WTC11 (cell line): ENCODE measurements at regions not wholly inside any gene's neighbourhood (a gene's known extent, or its start where the extent isn't known, plus 50 kb on each side); places are given as distances from the start of the nearest gene placed in this dataset.
A peak's percentile ranks its signal among the peaks of the same experiment; 100 is the strongest.

Experiments used
- ATAC-seq: fragments of 200-7000 bp; cut with Tn5 transposase; 2 replicates; pipeline ENCODE4 v1.10.0; 2021; ENCODE audit warnings: mild to moderate bottlenecking, moderate library complexity
- CTCF ChIA-PET: fragments of 300-600 bp; sonication (Branson Sonifier 250); formaldehyde crosslinking; loops from one replicate; lab custom pipeline; 2021; ENCODE audit warnings: antibody characterized with exemption; lab: Charles Lee
- POLR2A ChIA-PET: fragments of 350-600 bp; sonication (Branson Sonifier 250); formaldehyde crosslinking; loops from one replicate; lab custom pipeline; 2021; ENCODE audit warnings: antibody characterized with exemption; lab: Charles Lee
- DNase-seq: peaks from one replicate; pipeline ENCODE4 v3.0.0; 2021; ENCODE audit warnings: low spot score
- H3K27ac Mint-ChIP-seq: 2 replicates; pipeline ENCODE4 v1.8.0; 2021; ENCODE audit warnings: mixed read lengths
- H3K27me3 Mint-ChIP-seq: 2 replicates; pipeline ENCODE4 v1.8.0; 2021; ENCODE audit warnings: low read depth, mild to moderate bottlenecking, moderate library complexity, mixed read lengths
- H3K36me3 Mint-ChIP-seq: 2 replicates; pipeline ENCODE4 v1.8.0; 2021; ENCODE audit warnings: mixed read lengths
- H3K4me1 Mint-ChIP-seq: 2 replicates; pipeline ENCODE4 v1.8.0; 2022; ENCODE audit warnings: mixed read lengths
- H3K4me3 Mint-ChIP-seq: 2 replicates; pipeline ENCODE4 v1.8.0; 2021; ENCODE audit warnings: mild to moderate bottlenecking, moderate library complexity, mixed read lengths
- H3K9me3 Mint-ChIP-seq: 2 replicates; pipeline ENCODE4 v1.8.0; 2021; ENCODE audit warnings: mixed read lengths
- AR ChIP-seq: fragments of 250-450 bp; sonication (Bioruptor Pico); IDR thresholded peaks from 2 replicates; pipeline ENCODE4 v1.9.0; 2021; ENCODE audit warnings: mild to moderate bottlenecking
- ATF1 ChIP-seq: sonication (generic); formaldehyde crosslinking; IDR thresholded peaks from 2 replicates; pipeline ENCODE4 v1.8.1; 2023; ENCODE audit warnings: mild to moderate bottlenecking, moderate library complexity, missing genetic modification reagents
- ETV6 ChIP-seq: sonication (generic); formaldehyde crosslinking; IDR thresholded peaks from 2 replicates; pipeline ENCODE4 v1.8.1; 2022; ENCODE audit warnings: mild to moderate bottlenecking, missing genetic modification reagents
- FOXK1 ChIP-seq: sonication (generic); formaldehyde crosslinking; IDR thresholded peaks from 2 replicates; pipeline ENCODE4 v1.8.0; 2022; ENCODE audit warnings: mild to moderate bottlenecking, moderate library complexity, missing genetic modification reagents
- FOXP1 ChIP-seq: sonication (generic); formaldehyde crosslinking; IDR thresholded peaks from 2 replicates; pipeline ENCODE4 v1.8.0; 2022; ENCODE audit warnings: missing genetic modification reagents, mild to moderate bottlenecking, moderate library complexity, borderline replicate concordance
- IRF1 ChIP-seq: sonication (generic); formaldehyde crosslinking; IDR thresholded peaks from 2 replicates; pipeline ENCODE4 v1.8.0; 2023; ENCODE audit warnings: missing genetic modification reagents
- JAZF1 ChIP-seq: fragments of 250-450 bp; sonication (Bioruptor Pico); IDR thresholded peaks from 2 replicates; pipeline ENCODE4 v1.9.0; 2021; ENCODE audit warnings: moderate library complexity, mild to moderate bottlenecking, inconsistent platforms
- NFYB ChIP-seq: sonication (generic); formaldehyde crosslinking; conservative IDR thresholded peaks from 2 replicates; pipeline ENCODE4 v1.8.0; 2022; ENCODE audit warnings: low read depth, missing genetic modification reagents
- NR2C2 ChIP-seq: sonication (generic); formaldehyde crosslinking; IDR thresholded peaks from 2 replicates; pipeline ENCODE4 v1.8.0; 2022; ENCODE audit warnings: mild to moderate bottlenecking, missing genetic modification reagents
- RELA ChIP-seq: sonication (generic); formaldehyde crosslinking; IDR thresholded peaks from 2 replicates; pipeline ENCODE4 v1.8.1; 2022; ENCODE audit warnings: missing genetic modification reagents, mild to moderate bottlenecking, borderline replicate concordance
- SOX15 ChIP-seq: fragments of 250-450 bp; sonication (Bioruptor Pico); IDR thresholded peaks from 2 replicates; pipeline ENCODE4 v1.9.0; 2021; ENCODE audit warnings: mild to moderate bottlenecking
- TEAD1 ChIP-seq: sonication (generic); formaldehyde crosslinking; IDR thresholded peaks from 2 replicates; pipeline ENCODE4 v1.8.0; 2022; ENCODE audit warnings: mild to moderate bottlenecking, missing genetic modification reagents
- TEAD4 ChIP-seq: sonication (generic); formaldehyde crosslinking; IDR thresholded peaks from 2 replicates; pipeline ENCODE4 v1.8.0; 2022; ENCODE audit warnings: mild to moderate bottlenecking, missing genetic modification reagents
- ZBTB21 ChIP-seq: sonication (generic); formaldehyde crosslinking; IDR thresholded peaks from 2 replicates; pipeline ENCODE4 v1.8.1; 2023; ENCODE audit warnings: mild to moderate bottlenecking, missing genetic modification reagents, borderline replicate concordance
- ZNF121 ChIP-seq: sonication (generic); formaldehyde crosslinking; IDR thresholded peaks from 2 replicates; pipeline ENCODE4 v1.8.0; 2023; ENCODE audit warnings: missing genetic modification reagents
- ZNF263 ChIP-seq: sonication (generic); formaldehyde crosslinking; IDR thresholded peaks from 2 replicates; pipeline ENCODE4 v1.8.1; 2022; ENCODE audit warnings: low read depth, mild to moderate bottlenecking, moderate library complexity, missing genetic modification reagents
- ZNF396 ChIP-seq: fragments of 250-450 bp; sonication (Bioruptor Pico); IDR thresholded peaks from 2 replicates; pipeline ENCODE4 v1.8.0; 2021; ENCODE audit warnings: mild to moderate bottlenecking, moderate library complexity, borderline replicate concordance
- ZNF671 ChIP-seq: fragments of 250-450 bp; sonication (Bioruptor Pico); IDR thresholded peaks from 2 replicates; pipeline ENCODE4 v1.8.0; 2021; ENCODE audit warnings: mild to moderate bottlenecking
- TF ChIP-seq, protein P1 (sequence below): sonication (generic); formaldehyde crosslinking; IDR thresholded peaks from 2 replicates; pipeline ENCODE4 v1.8.0; 2022; ENCODE audit warnings: missing genetic modification reagents
- TF ChIP-seq, protein P2 (sequence below): sonication (generic); formaldehyde crosslinking; IDR thresholded peaks from 2 replicates; pipeline ENCODE4 v1.8.1; 2022; ENCODE audit warnings: missing genetic modification reagents, borderline replicate concordance
- TF ChIP-seq, protein P3 (sequence below): fragments of 200-600 bp; IDR thresholded peaks from 2 replicates; pipeline ENCODE4 v1.8.0; 2022; ENCODE audit warnings: antibody characterized with exemption
- TF ChIP-seq, protein P4 (sequence below): sonication (generic); formaldehyde crosslinking; IDR thresholded peaks from 2 replicates; pipeline ENCODE4 v1.8.1; 2023; ENCODE audit warnings: mild to moderate bottlenecking, missing genetic modification reagents, moderate library complexity

DNA sequence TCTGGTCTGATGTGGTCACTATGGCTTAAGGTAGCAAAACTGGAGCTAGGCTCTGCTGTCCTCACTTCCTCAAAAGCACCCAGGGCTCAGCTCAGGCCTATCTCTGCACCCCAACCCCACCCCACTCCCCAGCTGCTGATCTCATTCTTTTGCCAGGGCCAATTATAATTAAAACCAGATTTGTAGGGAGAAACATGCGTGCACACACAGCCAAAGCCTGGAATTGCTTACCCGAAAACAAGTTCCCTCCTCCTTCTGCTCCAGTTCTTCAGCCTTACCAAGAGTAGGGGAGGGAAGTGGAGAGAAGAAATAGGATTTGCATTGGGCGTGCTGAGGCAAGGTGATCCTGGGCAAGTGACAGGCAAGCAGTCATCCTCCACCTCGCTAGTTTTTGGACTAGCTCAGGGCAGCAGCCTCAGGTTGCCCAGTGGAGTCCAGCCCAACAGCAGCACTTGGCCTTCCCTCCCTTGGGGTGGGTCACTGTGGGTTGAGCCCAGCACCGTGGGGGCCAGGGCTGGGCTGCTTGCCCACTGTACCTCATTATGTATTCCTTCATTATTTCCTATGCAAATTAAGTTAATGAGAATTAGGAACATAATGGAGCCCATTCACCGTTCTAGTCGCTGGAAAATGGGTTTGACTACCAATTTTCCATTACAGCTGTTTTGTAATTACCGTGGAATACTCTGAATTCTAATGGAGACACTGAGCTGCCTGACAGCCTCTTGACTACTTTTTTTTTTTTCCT, 199.1 kb upstream of the CELF4 start:
- no peak overlapping the region for H3K27ac Mint-ChIP-seq
- no peaks in the 10 kb centered on the region for H3K9me3 Mint-ChIP-seq
- ATAC-seq (peak; percentile 20), DNase-seq (no peak)
- no peak overlapping the region for H3K4me3 Mint-ChIP-seq
- H3K36me3 Mint-ChIP-seq: no peaks in the 10 kb centered on the region
- H3K4me1 Mint-ChIP-seq: 0 out of 2 replicates have a peak, but pooled peaks cover 5% of the 10 kb centered on the region
- TF ChIP-seq, protein P1, sequence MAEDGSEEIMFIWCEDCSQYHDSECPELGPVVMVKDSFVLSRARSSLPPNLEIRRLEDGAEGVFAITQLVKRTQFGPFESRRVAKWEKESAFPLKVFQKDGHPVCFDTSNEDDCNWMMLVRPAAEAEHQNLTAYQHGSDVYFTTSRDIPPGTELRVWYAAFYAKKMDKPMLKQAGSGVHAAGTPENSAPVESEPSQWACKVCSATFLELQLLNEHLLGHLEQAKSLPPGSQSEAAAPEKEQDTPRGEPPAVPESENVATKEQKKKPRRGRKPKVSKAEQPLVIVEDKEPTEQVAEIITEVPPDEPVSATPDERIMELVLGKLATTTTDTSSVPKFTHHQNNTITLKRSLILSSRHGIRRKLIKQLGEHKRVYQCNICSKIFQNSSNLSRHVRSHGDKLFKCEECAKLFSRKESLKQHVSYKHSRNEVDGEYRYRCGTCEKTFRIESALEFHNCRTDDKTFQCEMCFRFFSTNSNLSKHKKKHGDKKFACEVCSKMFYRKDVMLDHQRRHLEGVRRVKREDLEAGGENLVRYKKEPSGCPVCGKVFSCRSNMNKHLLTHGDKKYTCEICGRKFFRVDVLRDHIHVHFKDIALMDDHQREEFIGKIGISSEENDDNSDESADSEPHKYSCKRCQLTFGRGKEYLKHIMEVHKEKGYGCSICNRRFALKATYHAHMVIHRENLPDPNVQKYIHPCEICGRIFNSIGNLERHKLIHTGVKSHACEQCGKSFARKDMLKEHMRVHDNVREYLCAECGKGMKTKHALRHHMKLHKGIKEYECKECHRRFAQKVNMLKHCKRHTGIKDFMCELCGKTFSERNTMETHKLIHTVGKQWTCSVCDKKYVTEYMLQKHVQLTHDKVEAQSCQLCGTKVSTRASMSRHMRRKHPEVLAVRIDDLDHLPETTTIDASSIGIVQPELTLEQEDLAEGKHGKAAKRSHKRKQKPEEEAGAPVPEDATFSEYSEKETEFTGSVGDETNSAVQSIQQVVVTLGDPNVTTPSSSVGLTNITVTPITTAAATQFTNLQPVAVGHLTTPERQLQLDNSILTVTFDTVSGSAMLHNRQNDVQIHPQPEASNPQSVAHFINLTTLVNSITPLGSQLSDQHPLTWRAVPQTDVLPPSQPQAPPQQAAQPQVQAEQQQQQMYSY (CRISPR knock-in tag): 0 out of 2 replicates have a peak, but pooled peaks have one; percentile 27
- TF ChIP-seq ZBTB21 (no peak), ETV6 (CRISPR knock-in tag) (no peak), JAZF1 (no peak), SOX15 (CRISPR knock-in tag) (no peak)
- TF ChIP-seq, protein P2, sequence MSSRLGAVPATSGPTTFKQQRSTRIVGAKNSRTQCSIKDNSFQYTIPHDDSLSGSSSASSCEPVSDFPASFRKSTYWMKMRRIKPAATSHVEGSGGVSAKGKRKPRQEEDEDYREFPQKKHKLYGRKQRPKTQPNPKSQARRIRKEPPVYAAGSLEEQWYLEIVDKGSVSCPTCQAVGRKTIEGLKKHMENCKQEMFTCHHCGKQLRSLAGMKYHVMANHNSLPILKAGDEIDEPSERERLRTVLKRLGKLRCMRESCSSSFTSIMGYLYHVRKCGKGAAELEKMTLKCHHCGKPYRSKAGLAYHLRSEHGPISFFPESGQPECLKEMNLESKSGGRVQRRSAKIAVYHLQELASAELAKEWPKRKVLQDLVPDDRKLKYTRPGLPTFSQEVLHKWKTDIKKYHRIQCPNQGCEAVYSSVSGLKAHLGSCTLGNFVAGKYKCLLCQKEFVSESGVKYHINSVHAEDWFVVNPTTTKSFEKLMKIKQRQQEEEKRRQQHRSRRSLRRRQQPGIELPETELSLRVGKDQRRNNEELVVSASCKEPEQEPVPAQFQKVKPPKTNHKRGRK: no peak
- ChIA-PET POLR2A (no interaction called here), CTCF (interaction anchor here (0.8 to 2.6 kb wide), 2 partner anchors 14 to 724 kb away, joined by 3 to 11 read pairs; no protein-coding TSS in a partner anchor)
- no peaks in the 10 kb centered on the region; the same call in 1 of the 2 replicates for H3K27me3 Mint-ChIP-seq

DNA sequence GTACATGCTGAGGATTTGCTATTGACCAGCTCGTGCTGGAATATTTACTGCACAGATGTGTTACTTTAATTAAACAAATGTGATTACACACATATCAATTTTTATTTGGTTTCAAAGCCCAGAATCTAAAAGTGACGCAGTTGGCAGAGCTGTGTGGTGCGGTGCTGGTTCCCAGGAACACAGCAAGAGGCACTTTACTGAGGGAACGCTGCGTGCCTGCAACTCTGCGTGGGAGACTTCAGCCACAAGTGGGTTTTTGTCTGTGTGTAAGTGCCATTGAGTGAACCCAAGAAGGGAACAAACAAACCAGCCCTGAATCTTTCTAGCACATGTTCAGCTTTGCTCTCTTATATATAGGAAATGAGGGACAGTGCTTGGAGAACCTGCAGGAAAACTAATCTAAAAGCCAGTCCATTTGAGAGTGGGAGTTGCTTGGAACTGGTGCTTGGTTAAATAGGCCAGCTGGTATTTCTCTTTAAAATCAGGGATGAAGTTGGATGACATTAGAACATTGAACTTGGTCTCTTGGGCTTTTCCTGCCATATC, 196.6 kb upstream of the CELF4 start:
- Mint-ChIP-seq H3K9me3 (no peaks in the 10 kb centered on the region), H3K4me3 (no peak overlapping the region), H3K27ac (no peak overlapping the region), H3K36me3 (no peaks in the 10 kb centered on the region), H3K27me3 (no peaks in the 10 kb centered on the region), H3K4me1 (0 out of 2 replicates have a peak, but pooled peaks cover 5% of the 10 kb centered on the region)
- CTCF ChIA-PET: interaction anchor here (1.9 kb wide), 1 partner anchor 16 kb away, joined by 5 read pairs; no protein-coding TSS in a partner anchor
- TF ChIP-seq ATF1 (CRISPR knock-in tag): no peak
- TF ChIP-seq FOXK1 (CRISPR knock-in tag): no peak
- TF ChIP-seq IRF1: no peak
- TF ChIP-seq NR2C2 (CRISPR knock-in tag): no peak
- no peak for TF ChIP-seq ZBTB21
- TF ChIP-seq ZNF671: no peak
- no peak for TF ChIP-seq RELA (CRISPR knock-in tag)
- no peak for TF ChIP-seq NFYB
- no peak for TF ChIP-seq FOXP1 (CRISPR knock-in tag)
- no peak for TF ChIP-seq TEAD1
- TF ChIP-seq, protein P3, sequence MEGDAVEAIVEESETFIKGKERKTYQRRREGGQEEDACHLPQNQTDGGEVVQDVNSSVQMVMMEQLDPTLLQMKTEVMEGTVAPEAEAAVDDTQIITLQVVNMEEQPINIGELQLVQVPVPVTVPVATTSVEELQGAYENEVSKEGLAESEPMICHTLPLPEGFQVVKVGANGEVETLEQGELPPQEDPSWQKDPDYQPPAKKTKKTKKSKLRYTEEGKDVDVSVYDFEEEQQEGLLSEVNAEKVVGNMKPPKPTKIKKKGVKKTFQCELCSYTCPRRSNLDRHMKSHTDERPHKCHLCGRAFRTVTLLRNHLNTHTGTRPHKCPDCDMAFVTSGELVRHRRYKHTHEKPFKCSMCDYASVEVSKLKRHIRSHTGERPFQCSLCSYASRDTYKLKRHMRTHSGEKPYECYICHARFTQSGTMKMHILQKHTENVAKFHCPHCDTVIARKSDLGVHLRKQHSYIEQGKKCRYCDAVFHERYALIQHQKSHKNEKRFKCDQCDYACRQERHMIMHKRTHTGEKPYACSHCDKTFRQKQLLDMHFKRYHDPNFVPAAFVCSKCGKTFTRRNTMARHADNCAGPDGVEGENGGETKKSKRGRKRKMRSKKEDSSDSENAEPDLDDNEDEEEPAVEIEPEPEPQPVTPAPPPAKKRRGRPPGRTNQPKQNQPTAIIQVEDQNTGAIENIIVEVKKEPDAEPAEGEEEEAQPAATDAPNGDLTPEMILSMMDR: no peak
- TF ChIP-seq TEAD4 (CRISPR knock-in tag): no peak
- no peak for TF ChIP-seq ZNF121 (CRISPR knock-in tag)
- TF ChIP-seq AR (CRISPR knock-in tag): no peak
- no peak for TF ChIP-seq ZNF396
- TF ChIP-seq, protein P4, sequence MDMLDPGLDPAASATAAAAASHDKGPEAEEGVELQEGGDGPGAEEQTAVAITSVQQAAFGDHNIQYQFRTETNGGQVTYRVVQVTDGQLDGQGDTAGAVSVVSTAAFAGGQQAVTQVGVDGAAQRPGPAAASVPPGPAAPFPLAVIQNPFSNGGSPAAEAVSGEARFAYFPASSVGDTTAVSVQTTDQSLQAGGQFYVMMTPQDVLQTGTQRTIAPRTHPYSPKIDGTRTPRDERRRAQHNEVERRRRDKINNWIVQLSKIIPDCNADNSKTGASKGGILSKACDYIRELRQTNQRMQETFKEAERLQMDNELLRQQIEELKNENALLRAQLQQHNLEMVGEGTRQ (CRISPR knock-in tag): no peak
- TF ChIP-seq ZNF263 (CRISPR knock-in tag): no peak
- POLR2A ChIA-PET: no interaction called here
- DNase-seq: no peak
- ATAC-seq: no peak
